Aorta (tissue), 5 donors: ENCODE measurements at regions not wholly inside any gene's neighbourhood (a gene's known extent, or its start where the extent isn't known, plus 50 kb on each side); places are given as distances from the start of the nearest gene placed in this dataset.
"Not testable (repeated sequence)": the region's sequence is repeated elsewhere in the genome, so short reads cannot be mapped to it uniquely, and the experiment has no call there.

ENCODE experiments used
- ATAC-seq: fragments of 200-7000 bp; cut with Tn5 transposase; one replicate; pipeline ENCODE4 v1.9.1; 2022; ENCODE audit warnings: moderate library complexity; ENCODE audit not compliant: low FRiP score
- DNase-seq, 2 donors: peaks; one replicate each; pipeline ENCODE4 v3.0.0-alpha.2; 2020
- H3K27ac ChIP-seq, 2 donors: one replicate each; pipeline ENCODE4 v1.5.1; 2013; ENCODE audit warnings: low read length in 2 of 2, mild to moderate bottlenecking in 2 of 2, moderate library complexity in 2 of 2, control low read depth in 1 of 2, inconsistent platforms in 1 of 2, low read depth in 1 of 2
- H3K27me3 ChIP-seq, 2 donors: one replicate each; pipeline ENCODE4 v1.6.1; 2013; ENCODE audit warnings: control low read depth in 1 of 2, low read length in 1 of 2, mild to moderate bottlenecking in 1 of 2, moderate library complexity in 1 of 2; ENCODE audit not compliant: insufficient read depth in 2 of 2, control insufficient read depth in 1 of 2
- H3K36me3 ChIP-seq, 2 donors: one replicate each; pipeline ENCODE4 v1.6.1; 2013; ENCODE audit warnings: control low read depth in 1 of 2, low read length in 1 of 2, mild to moderate bottlenecking in 1 of 2; ENCODE audit not compliant: insufficient read depth in 2 of 2, control insufficient read depth in 1 of 2
- H3K4me1 ChIP-seq, 2 donors: one replicate each; pipeline ENCODE4 v1.6.1; 2013; ENCODE audit warnings: low read length in 2 of 2, control low read depth in 1 of 2, mild to moderate bottlenecking in 1 of 2, moderate library complexity in 1 of 2; ENCODE audit not compliant: insufficient read depth in 2 of 2, control insufficient read depth in 1 of 2
- H3K4me3 ChIP-seq, 2 donors: one replicate each; pipeline ENCODE4 v1.5.1; 2013; ENCODE audit warnings: low read length in 2 of 2, control low read depth in 1 of 2, mild to moderate bottlenecking in 1 of 2
- H3K9me3 ChIP-seq: one replicate; pipeline ENCODE4 v1.6.1; 2013; ENCODE audit warnings: mild to moderate bottlenecking, low read length; ENCODE audit not compliant: control insufficient read depth
- WGBS, 2 donors: extraction: QIAGEN DNeasy Blood & Tissue Kit; methylation state at CpG; one replicate each; pipeline ENCODE4 v1.1.7; 2013; 5-methylcytosine and 5-hydroxymethylcytosine counted together
- intact Hi-C, 2 donors: fragments of 100-400 bp; cut with DNase I; formaldehyde crosslinking; loops; one replicate each; pipeline versions ENCODE4 v1.14.2 to v1.15.0; 2022
- donor health status: healthy with polysubstance abuse.
- donor health status: Bipolar disorder and iron deficiency.
- donor health status: DM: no; HTN: no; CAD: no.
- donor health status: DM: no; HTN: no; CAD: no.
- donor health status: DM: yes; HTN: yes; CAD: no.

DNA sequence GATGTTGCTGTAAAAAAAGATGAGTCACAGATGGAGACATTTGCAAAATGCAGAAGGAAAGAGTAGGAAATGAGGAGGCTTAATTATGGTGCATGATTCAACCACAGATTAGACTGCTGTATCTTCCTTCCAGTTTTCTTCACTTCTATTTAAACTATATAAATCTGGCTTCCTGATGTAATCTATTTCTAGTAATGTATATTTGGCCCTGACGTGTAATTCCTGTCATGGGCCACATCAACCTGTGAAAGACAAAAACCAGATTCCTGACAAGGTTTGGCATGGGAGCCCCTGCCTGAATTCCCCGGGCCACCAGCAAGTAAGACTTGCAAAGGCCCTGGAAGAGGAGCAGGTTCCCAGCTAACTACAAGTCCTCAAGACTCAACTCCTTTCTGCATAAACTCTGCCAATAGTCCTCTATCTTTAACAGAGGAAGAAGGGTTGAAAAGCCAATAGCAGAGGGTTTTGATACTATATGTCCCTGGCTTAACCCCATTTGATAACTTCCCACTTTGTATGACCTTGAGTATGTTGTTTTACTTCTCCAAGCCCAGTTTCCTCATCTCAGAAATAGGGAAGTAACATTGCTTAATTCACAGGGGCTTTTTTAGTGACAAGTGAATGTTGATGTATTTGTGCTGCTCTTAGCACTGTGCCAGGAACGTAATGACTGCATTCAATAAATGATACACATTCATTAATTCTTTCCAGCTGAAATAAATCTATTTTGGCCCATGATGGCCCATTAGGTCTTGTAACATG, 172.7 kb downstream of the SPRY2 start:
- Histone ChIP-seq H3K4me3 (no peak overlapping the region), H3K9me3 (no peaks in the 10 kb centered on the region), H3K27me3 (no peaks in the 10 kb centered on the region), H3K36me3 (no peaks in the 10 kb centered on the region), H3K4me1 (no peaks in the 10 kb centered on the region), H3K27ac (no peak overlapping the region)
- intact Hi-C loops, result no loop called here
- 52 to 55% methylated on average over 3 of the region's 3 CpGs for WGBS, 2 donors
- ATAC-seq (peak; percentile 44), DNase-seq (no peak)

DNA sequence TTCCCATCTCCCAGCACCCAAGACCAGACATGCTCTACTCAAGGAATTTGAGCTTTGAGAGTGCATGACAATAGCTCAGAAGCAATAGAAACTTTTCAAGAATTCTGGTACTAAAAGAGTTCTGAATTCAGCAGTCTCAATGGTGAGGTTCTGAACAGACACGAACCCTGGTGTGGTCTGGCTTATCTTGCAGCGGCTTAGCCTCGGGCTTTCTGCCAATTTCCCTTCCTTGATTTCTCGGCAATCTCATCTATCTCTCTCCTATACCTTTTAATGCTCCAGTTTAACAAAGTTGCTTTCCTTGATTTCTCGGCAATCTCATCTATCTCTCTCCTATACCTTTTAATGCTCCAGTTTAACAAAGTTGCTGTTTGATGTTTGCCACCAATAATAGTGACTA, 174.6 kb downstream of the SPRY2 start:
- no peaks in the 10 kb centered on the region for H3K4me1 ChIP-seq
- H3K9me3 ChIP-seq, result no peaks in the 10 kb centered on the region
- DNase-seq, result no peak
- no peak overlapping the region for H3K4me3 ChIP-seq
- H3K36me3 ChIP-seq, result no peaks in the 10 kb centered on the region
- 55 to 56% methylated on average over 5 of the region's 5 CpGs for WGBS, 2 donors
- intact Hi-C loops, result no loop called here
- ATAC-seq, result no peak
- H3K27ac ChIP-seq, result no peak overlapping the region
- no peaks in the 10 kb centered on the region for H3K27me3 ChIP-seq

DNA sequence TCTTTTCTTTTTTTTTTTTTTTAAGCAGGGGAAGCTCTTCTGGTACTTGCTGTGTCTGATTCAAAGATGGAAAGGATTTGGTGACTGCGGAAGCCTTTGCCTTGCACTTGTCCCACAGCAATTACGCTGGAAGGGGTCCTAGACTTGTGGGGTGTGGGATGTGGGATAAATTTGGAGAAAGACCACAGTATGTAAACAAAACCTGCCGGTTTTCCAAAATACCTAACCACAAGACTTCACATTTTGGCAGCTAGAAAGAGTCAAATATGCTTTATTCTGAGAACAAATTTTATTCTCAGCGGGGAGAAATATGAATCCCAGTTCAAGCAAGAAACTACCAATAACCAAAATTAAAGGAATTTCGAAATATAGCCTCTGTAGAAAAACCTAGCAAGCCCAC, 176.5 kb downstream of the SPRY2 start:
- Histone ChIP-seq H3K4me3 (no peak overlapping the region), H3K4me1 (no peaks in the 10 kb centered on the region), H3K36me3 (no peaks in the 10 kb centered on the region), H3K27ac (no peak overlapping the region), H3K9me3 (no peaks in the 10 kb centered on the region), H3K27me3 (no peaks in the 10 kb centered on the region)
- intact Hi-C loops, result no loop called here
- WGBS, 2 donors, result 78 to 79% methylated on average over 5 of the region's 5 CpGs
- DNase-seq (no peak), ATAC-seq (no peak)

DNA sequence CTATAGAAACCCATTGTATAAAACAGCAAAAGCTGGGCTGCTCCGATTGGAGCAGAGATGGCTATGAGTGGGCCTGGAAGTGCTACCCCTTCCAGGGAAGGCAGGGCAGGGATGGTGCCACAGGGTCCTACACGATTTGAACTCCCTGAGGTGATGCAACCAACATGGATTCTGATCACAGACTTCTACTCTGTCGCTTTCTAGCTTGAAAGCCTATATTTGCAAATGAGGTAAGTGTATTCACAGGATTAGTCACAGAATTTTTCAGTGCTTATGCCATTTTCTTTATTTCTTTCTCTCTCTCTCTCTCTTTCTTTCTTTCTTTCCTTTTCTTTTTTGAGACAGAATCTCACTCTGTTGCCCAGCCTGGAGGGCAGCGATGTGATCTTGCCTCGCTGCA, 179.0 kb downstream of the SPRY2 start:
- Histone ChIP-seq H3K36me3 (no peaks in the 10 kb centered on the region), H3K4me3 (no peak overlapping the region), H3K27me3 (no peaks in the 10 kb centered on the region), H3K27ac (no peak overlapping the region), H3K4me1 (no peaks in the 10 kb centered on the region), H3K9me3 (no peaks in the 10 kb centered on the region)
- no peak for DNase-seq
- intact Hi-C loops, result no loop called here
- ATAC-seq, result no peak
- WGBS, 2 donors, result 82 to 90% methylated on average over 5 of the region's 5 CpGs

DNA sequence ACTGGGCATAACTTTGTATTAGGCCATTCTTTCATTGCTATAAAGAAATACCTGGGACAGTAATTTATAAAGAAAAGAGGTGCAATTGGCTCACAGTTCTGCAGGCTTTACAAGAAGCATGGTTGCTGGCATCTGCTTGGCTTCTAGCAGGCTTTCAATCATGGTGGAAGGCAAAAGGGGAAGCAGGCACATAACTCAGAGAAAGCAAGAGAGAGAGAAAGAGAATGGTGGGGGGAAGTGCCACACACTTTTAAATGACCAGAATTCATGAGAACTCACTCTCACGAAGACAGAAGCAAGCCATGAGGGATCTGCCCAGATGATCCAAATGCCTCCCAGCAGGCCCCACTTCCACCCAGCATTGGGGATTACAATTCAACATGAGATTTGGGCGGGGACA, 179.7 kb downstream of the SPRY2 start:
- no peaks in the 10 kb centered on the region for H3K9me3 ChIP-seq
- ATAC-seq (no peak), DNase-seq (no peak)
- H3K36me3 ChIP-seq, result no peaks in the 10 kb centered on the region
- no peak overlapping the region for H3K4me3 ChIP-seq
- WGBS, 2 donors, result 86 to 89% methylated on average over 2 of the region's 2 CpGs
- intact Hi-C loops, result no loop called here
- H3K4me1 ChIP-seq, result no peaks in the 10 kb centered on the region
- no peaks in the 10 kb centered on the region for H3K27me3 ChIP-seq
- H3K27ac ChIP-seq, result no peak overlapping the region

DNA sequence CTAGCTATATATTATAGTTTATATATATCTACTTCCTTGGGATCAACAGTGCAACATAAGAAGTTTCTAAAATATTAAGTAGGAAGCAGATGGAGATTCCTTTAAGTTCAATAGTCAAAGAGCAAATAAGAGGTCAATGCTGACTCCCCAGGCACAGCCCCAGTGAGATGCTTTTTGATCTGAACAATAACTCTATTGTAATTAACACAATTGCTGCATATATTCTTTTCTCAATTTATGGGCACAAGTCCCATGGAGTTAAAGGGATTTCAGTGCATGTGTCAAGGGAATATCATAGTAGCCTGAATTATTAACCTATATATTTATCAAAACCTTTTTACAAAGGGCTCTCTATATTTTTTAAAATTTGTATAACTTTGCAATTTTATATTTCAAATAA, 180.8 kb downstream of the SPRY2 start:
- Histone ChIP-seq H3K27me3 (no peaks in the 10 kb centered on the region), H3K27ac (no peak overlapping the region), H3K4me3 (no peak overlapping the region), H3K36me3 (no peaks in the 10 kb centered on the region), H3K4me1 (no peaks in the 10 kb centered on the region), H3K9me3 (no peaks in the 10 kb centered on the region)
- ATAC-seq, result no peak
- intact Hi-C loops, result no loop called here
- no peak for DNase-seq

DNA sequence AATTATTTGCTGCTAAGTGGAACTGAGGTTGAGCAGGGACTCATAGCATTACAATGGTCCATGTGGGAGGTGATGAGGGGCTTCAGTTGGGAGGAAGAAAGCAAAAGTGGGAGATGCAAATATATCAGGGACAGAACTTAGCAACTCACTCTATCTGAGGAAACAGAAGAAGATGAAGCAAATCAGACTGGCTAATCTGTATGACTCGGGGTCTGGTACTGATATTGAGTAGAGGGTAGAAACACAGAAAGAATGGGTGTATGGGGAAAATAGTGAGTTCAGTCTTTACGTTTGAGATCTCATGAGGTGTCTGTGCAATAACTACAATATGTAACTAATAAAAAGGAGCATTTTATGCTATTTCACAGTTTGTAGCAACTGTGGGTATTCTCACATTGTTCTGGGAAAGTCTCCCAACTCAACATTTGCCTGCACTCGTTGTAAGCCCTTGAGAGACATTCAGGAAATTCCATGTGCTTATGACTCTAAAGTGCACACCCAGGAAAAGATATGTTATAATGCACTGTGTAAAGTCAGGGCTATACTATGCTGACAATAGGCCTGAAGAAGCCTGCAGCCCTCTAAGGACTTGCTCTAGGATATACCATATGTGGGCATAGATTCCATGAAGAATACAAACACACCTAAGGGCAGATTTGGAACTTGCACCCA, 183.5 kb downstream of the SPRY2 start:
- Histone ChIP-seq H3K36me3 (no peaks in the 10 kb centered on the region), H3K4me1 (no peaks in the 10 kb centered on the region), H3K9me3 (no peaks in the 10 kb centered on the region), H3K27ac (no peak overlapping the region), H3K4me3 (no peak overlapping the region), H3K27me3 (no peaks in the 10 kb centered on the region)
- intact Hi-C loops, result no loop called here
- WGBS, 2 donors, result 24 to 27% methylated on average over 3 of the region's 3 CpGs
- ATAC-seq, result no peak
- no peak for DNase-seq

DNA sequence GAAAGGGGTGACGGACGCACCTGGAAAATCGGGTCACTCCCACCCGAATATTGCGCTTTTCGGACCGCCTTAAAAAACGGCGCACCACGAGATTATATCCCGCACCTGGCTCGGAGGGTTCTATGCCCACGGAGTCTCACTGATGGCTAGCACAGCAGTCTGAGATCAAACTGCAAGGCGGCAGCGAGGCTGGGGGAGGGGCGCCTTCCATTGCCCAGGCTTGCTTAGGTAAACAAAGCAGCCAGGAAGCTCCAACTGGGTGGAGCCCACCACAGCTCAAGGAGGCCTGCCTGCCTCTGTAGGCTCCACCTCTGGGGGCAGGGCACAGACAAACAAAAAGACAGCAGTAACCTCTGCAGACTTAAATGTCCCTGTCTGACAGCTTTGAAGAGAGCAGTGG, 188.8 kb downstream of the SPRY2 start:
- not testable (repeated sequence) for ATAC-seq

DNA sequence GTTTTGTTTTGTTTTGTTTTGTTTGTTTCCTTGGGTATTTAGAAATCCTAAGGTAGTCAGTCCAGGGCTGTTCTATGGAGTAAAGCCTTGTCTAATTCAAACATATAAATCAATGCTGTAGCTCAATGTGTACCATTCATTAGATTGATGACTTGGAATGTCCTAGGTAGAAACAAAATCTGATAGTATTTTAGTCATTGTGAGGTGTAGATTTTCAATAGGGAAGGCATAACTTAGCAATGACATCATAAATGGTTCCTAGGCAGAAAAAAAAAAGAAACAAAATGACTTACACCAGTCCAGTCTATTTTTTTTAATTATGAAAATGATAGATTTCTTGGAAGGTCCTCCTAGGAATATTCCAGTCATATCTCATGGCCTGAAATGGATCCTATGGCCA, 189.9 kb downstream of the SPRY2 start:
- intact Hi-C loops, result no loop called here
- Histone ChIP-seq H3K4me1 (no peaks in the 10 kb centered on the region), H3K27me3 (no peaks in the 10 kb centered on the region), H3K9me3 (no peaks in the 10 kb centered on the region), H3K36me3 (no peaks in the 10 kb centered on the region), H3K27ac (no peak overlapping the region), H3K4me3 (no peak overlapping the region)
- DNase-seq (no peak), ATAC-seq (no peak)

More for the DNA sequence above, 188.8 kb downstream of the SPRY2 start:
- H3K27me3 ChIP-seq, H3K27ac ChIP-seq, H3K9me3 ChIP-seq, H3K36me3 ChIP-seq, H3K4me1 ChIP-seq, H3K4me3 ChIP-seq, intact Hi-C loops, DNase-seq: not testable (repeated sequence)
- 91 to 93% methylated on average over 16 of the region's 16 CpGs for WGBS, 2 donors
